ENCODE measurements at regions not wholly inside any gene's neighbourhood (a gene's known extent, or its start where the extent isn't known, plus 50 kb on each side); places are given as distances from the start of the nearest gene placed in this dataset.
A peak's percentile ranks its signal among the peaks of the same experiment; 100 is the strongest.

GRCh38 chr19:28889941-28890670 lies 322.8 kb downstream of the UQCRFS1 start:
- Histone ChIP-seq H3K9me3 (no peaks in the 10 kb centered on the region), H3K4me1 (no peaks in the 10 kb centered on the region), H3K27ac (no peak overlapping the region), H3K36me3 (no peaks in the 10 kb centered on the region), H3K4me3 (no peak overlapping the region), H3K27me3 (no peaks in the 10 kb centered on the region)
- in situ Hi-C loops (cut with MboI; ENCODE audit: low sequenced_read_pairs in 4 of 4) = loop anchor here in 2 of 4 donors (25.0 kb wide), 2 partner anchors 372 to 428 kb away; no protein-coding TSS in a partner anchor
- intact Hi-C loops (cut with DNase I; ENCODE audit: low total_unique reads) = no loop called here
- DNase-seq (no peak), ATAC-seq (no peak)
- TF ChIP-seq POLR2A (IDR thresholded peaks at IDR 0.05) (no peak), CTCF (IDR thresholded peaks at IDR 0.05 in 4 of 5, conservative IDR thresholded peaks at IDR 0.05 in 1 of 5) (no peak)

GRCh38 chr19:28887920-28888618 lies 324.9 kb downstream of the UQCRFS1 start:
- Histone ChIP-seq H3K27ac (no peak overlapping the region), H3K4me1 (peaks cover 0 to 3% of the 10 kb centered on the region in 2 donors), H3K27me3 (no peaks in the 10 kb centered on the region), H3K9me3 (no peaks in the 10 kb centered on the region), H3K36me3 (no peaks in the 10 kb centered on the region), H3K4me3 (no peak overlapping the region)
- intact Hi-C loops (cut with DNase I; ENCODE audit: low total_unique reads) = no loop called here
- DNase-seq (peak in 1 of 2 donors; percentile 17), ATAC-seq (no peak)
- TF ChIP-seq POLR2A (IDR thresholded peaks at IDR 0.05) = no peak
- TF ChIP-seq CTCF (IDR thresholded peaks at IDR 0.05 in 4 of 5, conservative IDR thresholded peaks at IDR 0.05 in 1 of 5) = no peak
- in situ Hi-C loops (cut with MboI; ENCODE audit: low sequenced_read_pairs in 4 of 4) = loop anchor here in 2 of 4 donors (25.0 kb wide), 2 partner anchors 374 to 426 kb away; no protein-coding TSS in a partner anchor

- Histone ChIP-seq H3K27me3 (no peaks in the 10 kb centered on the region), H3K9me3 (no peaks in the 10 kb centered on the region), H3K4me3 (no peak overlapping the region), H3K27ac (no peak overlapping the region), H3K36me3 (no peaks in the 10 kb centered on the region), H3K4me1 (peaks cover 0 to 3% of the 10 kb centered on the region in 2 donors)
- TF ChIP-seq CTCF (IDR thresholded peaks at IDR 0.05 in 4 of 5, conservative IDR thresholded peaks at IDR 0.05 in 1 of 5) (no peak), POLR2A (IDR thresholded peaks at IDR 0.05) (no peak)
- intact Hi-C loops (cut with DNase I; ENCODE audit: low total_unique reads) = no loop called here
- in situ Hi-C loops (cut with MboI; ENCODE audit: low sequenced_read_pairs in 4 of 4) = loop anchor here in 2 of 4 donors (25.0 kb wide), 2 partner anchors 376 to 424 kb away; no protein-coding TSS in a partner anchor
- ATAC-seq (no peak), DNase-seq (no peak)
These were observed 326.2 kb downstream of the UQCRFS1 start for GRCh38 chr19:28886708-28887107.

- TF ChIP-seq POLR2A (IDR thresholded peaks at IDR 0.05) (no peak), CTCF (IDR thresholded peaks at IDR 0.05 in 4 of 5, conservative IDR thresholded peaks at IDR 0.05 in 1 of 5) (no peak)
- H3K4me3 ChIP-seq = no peak overlapping the region
- no peak for ATAC-seq
- no peaks in the 10 kb centered on the region for H3K36me3 ChIP-seq
- no peaks in the 10 kb centered on the region for H3K27me3 ChIP-seq
- no peak overlapping the region for H3K27ac ChIP-seq
- peaks cover 0 to 3% of the 10 kb centered on the region in 2 donors for H3K4me1 ChIP-seq
- in situ Hi-C loops (cut with MboI; ENCODE audit: low sequenced_read_pairs in 4 of 4) (loop anchor here in 2 of 4 donors (25.0 kb wide), 2 partner anchors 376 to 424 kb away; no protein-coding TSS in a partner anchor), intact Hi-C loops (cut with DNase I; ENCODE audit: low total_unique reads) (no loop called here)
- H3K9me3 ChIP-seq = no peaks in the 10 kb centered on the region
- no peak for DNase-seq
These were observed 327.0 kb downstream of the UQCRFS1 start for GRCh38 chr19:28885965-28886364.

All from gastrocnemius medialis (tissue), 4 donors.